ENCODE measurements at regions not wholly inside any gene's neighbourhood (a gene's known extent, or its start where the extent isn't known, plus 50 kb on each side); places are given as distances from the start of the nearest gene placed in this dataset.
"Not testable (repeated sequence)": the region's sequence is repeated elsewhere in the genome, so short reads cannot be mapped to it uniquely, and the experiment has no call there.

DNA sequence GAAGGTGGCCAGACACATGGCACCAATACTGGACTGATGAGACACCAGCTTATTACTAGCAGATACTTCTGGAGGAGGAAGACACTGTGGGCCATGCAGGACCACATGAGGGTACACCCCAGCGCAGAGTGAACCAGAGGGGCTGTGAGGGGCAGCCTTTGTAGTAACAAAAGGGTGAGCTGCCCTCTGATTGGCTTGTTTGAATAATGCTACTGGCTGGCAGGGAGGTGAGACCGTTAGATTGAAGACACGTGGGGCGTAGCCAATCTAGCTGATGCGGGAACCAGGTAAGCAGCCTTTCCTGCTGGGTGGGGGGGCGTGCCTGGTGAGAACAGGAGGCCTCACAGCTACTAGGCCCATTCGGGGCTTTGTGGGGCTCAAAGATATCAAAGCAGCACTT is 102.8 kb upstream of the SEC14L1 start:
- DNase-seq (ENCODE audit: low read depth), result no peak

DNA sequence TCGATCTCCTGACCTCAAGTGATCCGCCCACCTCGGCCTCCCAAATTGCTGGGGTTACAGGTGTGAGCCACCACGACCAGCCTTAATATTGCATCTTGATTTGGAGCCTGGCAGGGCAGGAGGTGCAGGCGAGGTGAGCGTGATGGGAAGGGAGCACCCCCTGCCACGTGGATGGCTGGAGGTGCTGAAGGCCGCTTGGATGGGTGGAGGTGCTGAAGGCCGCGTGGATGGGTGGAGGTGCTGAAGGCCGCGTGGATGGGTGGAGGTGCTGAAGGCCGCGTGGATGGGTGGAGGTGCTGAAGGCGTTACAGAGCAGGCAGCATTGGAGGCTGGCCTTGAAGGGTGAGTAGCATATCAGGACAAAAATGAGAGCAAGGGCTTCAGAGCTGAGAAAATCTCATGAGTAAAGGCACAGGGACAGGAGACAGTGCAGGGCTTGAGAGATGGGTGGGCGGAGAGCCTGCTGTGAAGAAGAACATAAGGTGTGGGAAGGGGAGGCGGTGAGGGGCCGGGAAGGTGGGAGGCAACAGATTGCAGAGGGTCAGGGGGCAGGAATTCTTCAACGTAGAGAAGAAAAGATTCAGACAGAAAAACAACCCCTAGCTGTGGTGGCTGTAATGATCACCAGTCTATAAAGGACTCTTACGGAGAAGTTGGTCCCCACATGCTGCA is 101.7 kb upstream of the SEC14L1 start:
- no peak for DNase-seq (ENCODE audit: low read depth)

DNA sequence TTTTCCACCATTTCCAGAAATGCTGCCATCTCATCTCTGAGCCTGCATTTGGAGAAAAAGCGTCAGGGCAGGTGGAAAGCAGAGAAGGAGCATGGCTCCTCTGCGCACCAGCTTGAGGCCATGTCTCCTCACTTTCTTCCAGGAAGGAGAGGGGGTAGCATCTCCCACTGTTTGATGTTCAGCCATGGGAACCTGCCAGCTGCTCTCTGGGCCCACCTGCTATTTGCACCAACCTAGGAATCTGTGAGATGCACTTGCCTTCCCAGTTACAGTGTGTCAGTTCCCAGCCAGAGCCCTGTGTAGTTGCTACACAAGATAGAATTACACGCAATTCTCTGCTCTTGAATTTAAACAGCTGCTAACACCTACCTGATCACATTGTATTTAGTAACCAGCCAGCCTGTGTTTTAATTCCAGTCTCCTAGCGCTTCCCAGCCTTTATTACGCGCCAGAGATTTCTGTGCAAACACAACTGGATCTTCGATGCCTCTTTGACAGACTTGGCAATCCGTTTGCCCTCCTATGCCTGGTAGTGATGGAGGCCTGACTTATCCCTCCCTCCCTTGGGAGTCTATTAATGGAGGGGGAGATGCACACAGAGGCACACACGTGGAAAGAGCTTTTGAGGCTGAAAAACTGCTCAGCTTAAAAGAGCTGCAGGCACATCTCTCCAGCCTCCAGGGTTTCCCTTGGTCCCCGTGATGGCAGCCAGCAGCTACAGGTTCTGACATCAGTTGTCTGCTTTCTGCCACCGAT is 98.1 kb upstream of the SEC14L1 start:
- DNase-seq (ENCODE audit: low read depth), result no peak

DNA sequence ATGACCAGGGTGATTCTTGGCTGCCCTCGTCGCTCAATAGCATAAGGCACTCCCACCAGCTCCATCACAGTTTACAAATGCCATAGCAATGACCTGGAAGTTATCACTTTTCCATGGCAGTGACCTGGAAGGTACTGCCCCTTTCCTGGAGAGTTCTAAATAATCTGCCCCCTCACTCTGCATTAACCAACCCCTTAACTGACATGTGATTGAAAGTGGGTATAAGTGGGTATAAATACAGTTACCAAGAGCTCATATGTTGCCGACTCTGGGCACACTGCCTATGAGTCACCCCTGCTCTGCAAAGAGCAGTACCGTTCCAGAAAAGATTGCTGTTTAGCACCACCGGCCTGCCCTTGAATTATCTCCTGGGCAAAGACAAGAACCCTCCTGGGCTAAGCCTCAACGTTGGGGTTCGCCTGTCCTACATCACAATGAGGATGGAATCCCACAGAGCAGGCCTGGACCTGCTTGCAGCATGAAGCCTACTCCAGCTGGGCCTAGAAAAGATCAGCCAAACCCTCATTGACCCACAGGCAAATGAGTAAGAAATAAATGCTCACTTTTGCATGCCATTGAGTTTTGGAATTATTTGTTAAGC is 95.2 kb upstream of the SEC14L1 start:
- DNase-seq (ENCODE audit: low read depth), result no peak

DNA sequence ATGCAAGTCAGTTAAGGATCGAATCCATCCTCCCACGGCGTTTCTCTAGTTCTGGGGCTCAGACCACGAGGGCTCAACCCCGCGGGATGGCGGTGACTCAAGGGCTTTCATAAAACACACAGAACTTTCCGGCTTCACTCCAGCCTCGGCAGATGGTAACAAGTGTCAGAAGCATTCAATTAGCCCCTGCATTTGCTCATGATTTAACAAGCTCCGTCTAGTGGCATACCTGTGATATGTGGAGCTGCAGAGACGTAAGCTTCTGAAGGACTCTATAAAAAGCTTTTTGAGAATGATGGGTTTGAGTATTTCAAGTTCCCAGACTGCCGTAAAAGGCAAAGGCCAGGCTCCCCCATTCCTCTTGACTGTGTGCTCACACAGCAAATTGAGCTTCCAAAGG is 91.3 kb upstream of the SEC14L1 start:
- no peak for DNase-seq (ENCODE audit: low read depth)

DNA sequence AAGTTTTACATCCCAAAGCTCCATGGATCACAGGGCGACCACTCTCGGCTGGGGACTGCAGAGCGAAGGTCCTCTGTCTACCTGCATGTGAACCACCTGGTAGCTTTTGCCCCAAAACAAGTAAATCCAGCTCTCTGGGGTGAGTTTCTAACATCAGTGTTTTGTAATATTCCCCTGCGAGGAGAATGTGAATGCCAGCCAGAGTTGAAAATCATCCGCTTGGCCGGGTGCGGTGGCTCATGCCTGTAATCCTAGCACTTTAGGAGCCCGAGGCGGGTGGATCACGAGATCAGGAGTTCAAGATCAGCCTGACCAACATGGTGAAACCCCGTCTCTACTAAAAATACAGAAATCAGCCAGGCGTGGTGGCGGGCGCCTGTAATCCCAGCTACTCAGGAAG is 89.9 kb upstream of the SEC14L1 start:
- not testable (repeated sequence) for DNase-seq (ENCODE audit: low read depth)

DNA sequence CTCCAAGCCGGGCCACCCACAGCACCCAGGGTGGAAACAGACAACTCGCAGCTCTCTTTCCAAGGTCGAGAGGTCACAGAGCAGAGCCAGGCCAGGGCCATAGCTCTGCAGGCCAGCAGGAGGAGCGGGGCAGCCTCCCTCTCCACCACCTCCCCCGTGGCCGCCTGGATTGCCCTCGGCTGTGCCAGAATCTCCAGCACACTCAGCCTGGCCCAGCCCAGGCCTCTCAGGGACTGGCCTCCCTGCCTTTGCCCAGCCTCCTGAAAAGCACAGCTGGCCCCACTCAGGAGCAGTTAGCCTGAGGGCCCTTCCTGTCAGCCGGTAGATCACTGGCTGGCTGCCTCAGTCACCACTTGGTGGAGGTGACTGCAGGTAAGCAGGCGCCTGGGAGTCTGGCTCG is 85.8 kb upstream of the SEC14L1 start:
- no peak for DNase-seq (ENCODE audit: low read depth)

DNA sequence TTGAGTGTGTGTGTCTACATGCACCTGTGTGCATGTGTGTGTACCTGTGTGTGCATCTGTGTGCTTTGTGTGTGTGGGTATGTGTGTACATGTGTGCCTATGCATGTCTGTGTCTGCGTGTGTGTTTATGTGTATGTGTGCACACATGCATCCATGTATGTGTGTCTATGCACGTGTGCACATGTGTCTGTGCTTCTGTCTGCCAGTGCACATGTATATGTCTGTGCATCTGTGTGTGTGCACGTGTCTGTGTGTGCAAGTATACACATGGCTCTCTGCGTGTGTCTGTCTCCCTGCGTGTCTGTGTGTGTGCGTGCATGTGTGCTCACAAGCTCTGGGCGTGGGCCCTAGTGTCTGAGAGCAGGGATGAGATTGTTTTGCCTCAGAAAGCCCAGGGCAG is 85.3 kb upstream of the SEC14L1 start:
- DNase-seq (ENCODE audit: low read depth), result no peak

DNA sequence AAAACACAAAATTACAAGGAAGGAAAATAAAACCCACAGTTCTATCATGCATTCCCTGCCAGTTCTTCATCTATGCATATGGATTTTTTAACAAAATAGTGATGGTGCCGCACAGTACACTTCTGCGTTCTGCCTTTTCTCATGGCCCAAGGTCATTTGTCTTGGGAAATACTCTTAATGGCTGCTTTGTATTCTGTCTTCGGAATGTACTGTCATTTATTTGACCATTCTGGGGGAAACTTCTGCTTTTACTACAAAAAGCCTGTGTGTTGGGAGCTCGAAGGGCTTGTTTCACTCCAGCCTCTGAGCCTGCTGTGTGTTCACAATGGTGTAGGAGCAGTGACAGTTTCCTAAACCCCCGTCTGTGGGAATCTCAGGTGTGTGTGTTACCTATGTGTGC is 82.8 kb upstream of the SEC14L1 start:
- DNase-seq (ENCODE audit: low read depth), result no peak

DNA sequence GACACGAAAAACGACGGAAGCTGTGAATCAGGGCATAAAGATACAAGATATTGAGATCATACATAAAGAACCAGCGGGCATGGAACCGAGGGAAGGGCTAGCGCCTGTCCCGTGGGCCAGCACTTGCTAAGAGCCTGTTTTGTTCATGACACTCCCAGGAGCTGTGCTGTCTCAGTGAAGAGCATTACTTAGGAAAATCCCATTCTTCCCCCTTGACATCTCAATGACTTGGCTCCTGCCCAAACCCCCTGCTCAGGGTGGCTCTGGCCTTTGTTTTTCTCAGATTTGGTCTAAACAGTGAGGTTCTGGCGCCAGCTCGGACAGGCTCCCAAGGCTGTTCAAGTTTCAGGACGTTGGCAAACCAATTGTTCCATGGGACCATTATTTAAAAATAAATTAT is 79.1 kb upstream of the SEC14L1 start:
- no peak for DNase-seq (ENCODE audit: low read depth)

DNA sequence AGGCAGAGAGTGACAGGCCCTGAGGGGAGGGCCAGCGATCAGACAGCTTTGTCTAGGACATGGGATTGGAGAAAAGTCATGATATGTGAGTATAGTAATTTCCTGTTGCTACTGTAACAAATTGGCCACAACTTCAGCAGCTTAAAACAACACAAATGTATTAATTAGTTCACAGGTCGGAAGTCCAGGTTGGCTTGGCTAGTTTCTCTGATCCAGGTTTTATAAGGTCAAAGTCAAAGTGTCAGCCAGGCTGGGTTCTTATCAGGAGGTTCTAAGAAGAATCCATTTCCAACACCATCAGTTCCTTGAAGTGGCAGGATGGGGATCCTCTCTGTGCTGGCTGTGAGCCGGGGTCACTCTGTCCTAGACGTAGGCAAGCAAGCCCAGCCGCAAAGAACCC is 76.2 kb upstream of the SEC14L1 start:
- no peak for DNase-seq (ENCODE audit: low read depth)

DNA sequence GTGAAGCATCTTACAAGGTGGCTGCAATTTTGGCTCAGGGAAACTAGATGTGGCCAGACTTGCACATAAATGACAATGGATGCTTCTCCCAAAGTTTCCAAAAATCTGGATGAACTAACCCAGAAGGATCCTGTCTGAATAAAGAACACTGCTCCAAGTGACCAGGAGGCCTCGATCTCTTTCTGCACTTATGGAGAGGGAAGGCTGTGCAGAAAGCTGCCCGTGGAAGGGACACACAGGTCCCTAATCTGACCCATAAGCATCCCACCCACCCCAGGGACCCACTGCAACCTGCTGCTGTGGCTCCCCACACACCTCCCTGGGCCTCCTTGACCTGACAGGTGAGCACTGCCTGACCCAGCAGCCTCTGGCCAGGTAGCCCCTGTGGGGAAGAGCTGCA is 74.6 kb upstream of the SEC14L1 start:
- DNase-seq (ENCODE audit: low read depth), result no peak

DNA sequence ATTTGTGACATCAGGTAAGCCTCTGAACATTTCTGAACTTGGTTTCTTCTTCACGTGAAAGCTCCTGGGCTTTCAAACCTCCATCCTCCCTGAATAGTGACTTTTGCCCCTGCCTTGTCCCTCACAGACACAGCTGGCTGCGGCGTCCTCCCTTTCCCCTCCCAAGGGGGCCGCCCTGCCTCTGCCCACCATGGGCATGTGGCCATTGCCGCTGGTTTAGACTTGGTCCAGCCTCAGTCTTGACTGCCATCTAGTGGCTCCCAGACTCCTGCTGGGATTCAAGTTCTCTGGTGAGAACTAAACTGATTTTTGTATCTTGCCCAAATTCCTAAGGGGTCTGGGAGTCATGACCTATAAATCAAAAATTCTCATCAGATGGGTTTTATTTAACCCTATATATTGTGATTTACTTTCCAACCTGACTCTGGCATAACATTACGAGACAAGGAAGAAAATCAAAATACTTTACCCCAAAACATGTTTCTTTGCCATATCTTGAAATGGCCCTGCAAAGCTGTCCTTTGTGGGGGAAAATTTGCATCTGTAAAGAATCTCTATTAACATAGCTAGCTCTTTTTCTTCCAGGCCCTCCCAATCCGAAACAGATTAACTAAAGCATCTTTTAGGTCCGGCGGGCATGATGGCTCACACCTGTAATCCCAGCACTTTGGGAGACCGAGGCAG is 73.9 kb upstream of the SEC14L1 start:
- not testable (repeated sequence) for DNase-seq (ENCODE audit: low read depth)

DNA sequence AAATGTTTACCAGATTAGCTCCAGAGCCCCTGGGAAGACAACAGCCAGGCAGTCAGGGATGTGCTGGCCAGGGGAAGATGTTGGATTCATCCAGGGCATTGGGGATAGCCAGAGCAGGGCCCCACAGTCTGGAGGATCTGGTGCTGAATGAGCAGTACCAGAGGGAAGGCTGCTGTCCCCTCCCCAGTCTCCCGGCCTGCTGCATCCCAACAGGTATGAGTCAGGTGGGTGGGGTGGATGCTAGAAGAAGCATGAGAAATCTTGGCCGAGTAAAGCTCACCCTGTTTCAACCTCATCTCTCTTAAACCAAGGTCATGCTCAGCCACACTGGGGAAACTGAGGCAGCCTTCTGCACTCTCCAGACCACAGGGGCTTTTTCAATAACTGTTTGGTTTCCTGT is 71.9 kb upstream of the SEC14L1 start:
- DNase-seq (ENCODE audit: low read depth), result no peak

DNA sequence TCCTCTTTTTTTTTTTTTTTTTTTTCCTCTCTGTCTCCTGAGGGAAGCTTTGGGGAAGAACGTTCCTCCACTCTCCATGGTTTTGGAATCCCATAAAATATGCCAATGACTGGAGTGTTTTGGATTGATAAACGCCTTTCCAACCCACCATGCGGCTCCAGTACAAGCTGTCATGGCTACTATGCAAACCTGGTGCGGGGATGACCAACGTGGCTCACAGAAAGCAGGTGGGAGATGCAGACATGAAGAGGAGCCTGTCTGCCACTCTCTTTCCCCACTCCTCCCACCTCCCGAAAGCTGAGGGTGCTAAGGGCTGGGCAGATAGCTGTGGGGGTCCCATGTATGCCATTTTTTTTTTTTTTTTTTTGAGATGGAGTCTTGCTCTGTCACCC is 69.9 kb upstream of the SEC14L1 start:
- no peak for DNase-seq (ENCODE audit: low read depth)

DNA sequence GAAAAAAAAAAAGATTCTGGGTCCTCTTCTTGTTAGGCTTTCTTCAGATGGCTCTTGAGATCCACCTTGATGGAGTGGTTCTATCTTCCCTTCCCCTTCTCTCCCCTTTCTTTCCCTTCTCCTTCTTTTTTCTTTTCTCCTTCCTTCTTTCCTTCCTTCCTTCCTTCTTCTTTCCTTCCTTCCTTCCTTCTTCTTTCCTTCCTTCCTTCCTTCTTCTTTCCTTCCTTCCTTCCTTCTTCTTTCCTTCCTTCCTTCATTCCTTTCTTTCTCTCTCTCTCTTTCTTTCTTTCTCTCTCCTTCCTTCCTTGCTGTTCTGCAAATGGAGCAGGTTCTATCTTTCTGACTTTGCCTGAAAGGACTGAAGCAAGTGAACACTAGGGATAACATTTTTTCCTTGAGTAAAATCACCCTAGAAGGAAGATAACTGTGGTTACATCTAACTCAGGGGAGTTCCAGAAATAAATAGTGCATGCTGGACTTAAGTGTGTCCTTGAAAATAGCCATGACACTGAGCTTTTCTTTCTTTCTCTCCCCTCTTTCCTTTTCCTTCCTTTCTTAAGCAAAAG is 68.8 kb upstream of the SEC14L1 start:
- DNase-seq (ENCODE audit: low read depth), result no peak

DNA sequence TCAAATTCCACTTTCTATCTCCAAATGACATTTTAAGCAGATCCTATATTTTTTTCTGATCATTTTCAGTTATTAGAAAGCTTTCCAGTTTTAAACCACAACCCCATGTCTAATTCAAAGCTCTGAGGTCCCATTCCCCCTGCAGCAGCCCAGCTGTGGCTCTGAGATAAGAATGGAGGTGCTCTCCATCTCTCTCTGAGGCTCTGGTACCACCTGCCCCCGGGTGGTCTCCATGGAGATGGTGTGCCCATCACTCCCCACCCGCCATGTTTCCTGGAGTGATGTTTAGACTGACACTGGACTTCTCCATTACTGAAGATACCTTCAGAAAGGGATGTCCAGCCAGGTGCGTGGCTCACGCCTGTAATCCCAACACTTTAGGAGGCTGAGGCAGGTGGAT is 68.1 kb upstream of the SEC14L1 start:
- no peak for DNase-seq (ENCODE audit: low read depth)

DNA sequence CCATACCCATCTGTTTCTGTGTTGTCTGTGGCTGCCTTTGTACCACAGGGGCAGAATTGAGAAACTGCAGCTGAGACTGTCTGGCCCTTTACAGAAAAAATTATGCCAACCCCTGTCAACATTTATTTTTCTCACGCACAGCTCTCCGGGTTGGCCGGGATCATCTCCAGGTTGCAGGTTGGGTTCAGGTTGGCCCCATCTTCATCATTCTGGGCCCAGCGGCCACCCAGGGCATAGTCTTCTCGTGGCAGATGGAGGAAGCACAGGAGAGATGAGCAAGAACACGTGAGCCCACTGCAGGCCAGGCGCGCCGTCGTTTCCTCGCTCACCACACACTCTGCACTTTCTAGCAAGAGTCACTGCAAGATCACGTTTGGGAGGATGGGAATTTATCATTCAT is 66.1 kb upstream of the SEC14L1 start:
- DNase-seq (ENCODE audit: low read depth), result no peak

DNA sequence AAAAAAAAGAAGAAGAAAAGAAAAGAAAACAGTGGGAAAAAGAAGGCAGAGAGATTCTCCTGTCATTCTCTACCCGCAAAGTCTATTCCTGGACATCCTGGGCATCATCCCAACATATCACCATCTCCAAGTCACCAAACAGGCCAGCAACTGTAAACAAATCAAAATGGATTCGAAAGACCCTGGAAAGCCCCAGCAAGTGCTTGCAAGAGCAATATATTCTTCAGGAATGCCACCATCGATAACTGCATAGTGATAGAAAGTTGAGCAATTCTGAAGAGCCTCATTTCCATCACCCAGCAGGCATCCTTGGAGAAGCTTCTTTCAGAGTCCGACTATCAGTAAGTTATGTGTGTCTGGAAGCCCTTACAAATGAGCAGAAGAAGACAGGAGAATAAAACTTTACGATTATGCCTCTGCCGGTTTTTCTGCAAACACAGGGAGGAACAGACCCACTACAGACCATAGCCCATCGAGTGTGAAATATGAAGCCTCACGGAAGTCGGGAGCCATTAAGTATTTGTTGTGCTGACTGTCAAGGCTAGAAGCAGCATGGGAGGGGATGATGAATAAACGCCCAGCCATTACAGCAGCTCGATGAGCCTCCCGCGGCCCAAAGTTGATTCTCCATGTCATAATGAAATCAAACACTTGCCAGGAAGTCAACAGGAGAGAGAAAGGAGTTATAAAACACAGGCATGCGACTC is 64.5 kb upstream of the SEC14L1 start:
- no peak for DNase-seq (ENCODE audit: low read depth)

DNA sequence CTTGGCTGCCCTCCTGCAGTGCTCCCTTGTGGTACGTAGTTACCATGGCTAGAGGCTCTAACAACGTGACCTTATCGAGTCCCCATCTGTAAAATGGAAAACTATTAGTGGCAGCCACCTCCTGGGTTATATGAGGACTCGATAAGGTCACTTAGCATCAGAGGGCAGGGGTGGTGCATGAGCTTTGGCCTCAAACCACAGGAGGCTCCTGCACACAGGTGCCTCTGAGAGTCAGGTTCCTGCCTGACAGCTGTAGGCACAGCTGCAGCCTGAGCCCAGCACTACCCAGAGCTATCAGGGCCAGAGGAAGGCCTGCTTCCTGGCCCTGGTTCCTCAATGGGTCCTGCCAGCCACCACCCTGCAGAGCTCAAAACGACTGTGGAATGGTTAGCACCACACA is 57.2 kb upstream of the SEC14L1 start:
- DNase-seq (ENCODE audit: low read depth), result no peak

DNA sequence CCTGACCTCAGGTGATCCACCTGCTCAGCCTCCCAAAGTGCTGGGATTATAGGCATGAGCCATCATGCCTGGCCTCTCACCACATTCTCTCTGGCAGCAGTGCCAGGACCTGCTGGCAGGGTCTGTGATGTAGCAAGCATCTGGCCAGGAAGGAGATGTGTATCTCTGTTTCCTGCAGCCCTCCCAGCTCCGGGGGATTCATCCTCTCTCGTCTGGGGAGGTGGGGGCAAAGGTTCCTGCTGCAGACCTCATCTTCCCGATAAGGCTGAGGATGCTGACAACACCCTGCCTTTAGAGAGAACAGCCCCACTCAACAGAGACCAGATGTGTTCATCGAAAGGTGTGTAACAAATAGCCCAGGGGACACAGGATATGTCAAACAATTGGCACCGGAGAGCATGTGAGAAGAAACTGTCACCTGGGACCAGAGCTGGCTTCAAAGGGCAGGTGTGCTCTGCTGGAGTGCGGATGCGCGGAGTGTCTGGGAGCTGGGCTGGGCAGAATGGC is 54.8 kb upstream of the SEC14L1 start:
- no peak for DNase-seq (ENCODE audit: low read depth)

All from non-pigmented ciliary epithelial cell (primary cell).